GM23248 (cell line): ENCODE measurements at regions not wholly inside any gene's neighbourhood (a gene's known extent, or its start where the extent isn't known, plus 50 kb on each side); places are given as distances from the start of the nearest gene placed in this dataset.

ENCODE experiments used
- DNase-seq: peaks from one replicate; pipeline ENCODE4 v3.0.0-alpha.2; 2015
- H2AFZ ChIP-seq: fragments of 200-600 bp; sonication (generic); 2 replicates; pipeline ENCODE4 v1.6.1; 2016; ENCODE audit warnings: antibody characterized with exemption
- H3F3A ChIP-seq: fragments of 200-600 bp; sonication (generic); 2 replicates; pipeline ENCODE4 v1.6.1; 2016; ENCODE audit warnings: mild to moderate bottlenecking, antibody characterized with exemption, mixed run types; ENCODE audit not compliant: insufficient read depth
- H3K27ac ChIP-seq: fragments of 200-600 bp; sonication (generic); 2 replicates; pipeline ENCODE4 v1.5.1; 2016; ENCODE audit warnings: mild to moderate bottlenecking
- H3K27me3 ChIP-seq: fragments of 200-600 bp; sonication (generic); replicated peaks from 2 replicates; pipeline ENCODE4 v1.6.1; 2016; ENCODE audit warnings: mild to moderate bottlenecking; ENCODE audit not compliant: insufficient read depth
- H3K36me3 ChIP-seq: fragments of 200-600 bp; sonication (generic); 2 replicates; pipeline ENCODE4 v1.6.1; 2016; ENCODE audit warnings: low read depth, mild to moderate bottlenecking
- H3K4me1 ChIP-seq: fragments of 200-600 bp; sonication (generic); 2 replicates; pipeline ENCODE4 v1.6.1; 2016; ENCODE audit warnings: mild to moderate bottlenecking; ENCODE audit not compliant: insufficient read depth
- H3K4me2 ChIP-seq: fragments of 200-600 bp; sonication (generic); one replicate; pipeline ENCODE4 v1.6.1; 2016; ENCODE audit warnings: mild to moderate bottlenecking; ENCODE audit not compliant: unreplicated experiment
- H3K4me3 ChIP-seq: fragments of 200-600 bp; sonication (generic); 2 replicates; pipeline ENCODE4 v1.5.1; 2016; ENCODE audit warnings: mild to moderate bottlenecking
- H3K79me2 ChIP-seq: fragments of 200-600 bp; sonication (generic); 2 replicates; pipeline ENCODE4 v1.6.1; 2016; ENCODE audit warnings: mild to moderate bottlenecking; ENCODE audit not compliant: insufficient read depth
- H3K9ac ChIP-seq: fragments of 200-600 bp; sonication (generic); 2 replicates; pipeline ENCODE4 v1.6.1; 2016; ENCODE audit warnings: mild to moderate bottlenecking
- H3K9me2 ChIP-seq: fragments of 200-600 bp; sonication (generic); 2 replicates; pipeline ENCODE4 v1.6.1; 2016; ENCODE audit warnings: mixed run types, mild to moderate bottlenecking, moderate library complexity; ENCODE audit not compliant: insufficient read depth
- H3K9me3 ChIP-seq: fragments of 200-600 bp; sonication (generic); one replicate; pipeline ENCODE4 v1.6.1; 2017; ENCODE audit warnings: low read depth
- H4K20me1 ChIP-seq: fragments of 200-600 bp; sonication (generic); 2 replicates; pipeline ENCODE4 v1.6.0; 2016; ENCODE audit not compliant: insufficient read depth
- EZH2 ChIP-seq: fragments of 200-600 bp; sonication (generic); IDR thresholded peaks from 2 replicates; pipeline ENCODE4 v1.6.1; 2018; ENCODE audit warnings: antibody characterized with exemption, mild to moderate bottlenecking; ENCODE audit not compliant: insufficient read depth, poor library complexity, severe bottlenecking
- EZH2phosphoT487 ChIP-seq: fragments of 200-600 bp; sonication (generic); IDR thresholded peaks from 2 replicates; pipeline ENCODE4 v1.6.1; 2018; ENCODE audit warnings: antibody characterized with exemption, moderate library complexity, mild to moderate bottlenecking, low read depth; ENCODE audit not compliant: insufficient read depth
- WGBS, 2 experiments: methylation state at CpG; one replicate each; pipeline ENCODE4 v1.1.6; 2015 to 2017; ENCODE audit warnings: low lambda C conversion rate in 2 of 2, low coverage in 1 of 2; ENCODE audit errors: missing lambda C conversion rate in 2 of 2; 5-methylcytosine and 5-hydroxymethylcytosine counted together
- in situ Hi-C: fragments of 300-500 bp; cut with MboI; formaldehyde crosslinking; loops from 2 replicates; pipeline ENCODE4 v1.15.0; 2020

DNA sequence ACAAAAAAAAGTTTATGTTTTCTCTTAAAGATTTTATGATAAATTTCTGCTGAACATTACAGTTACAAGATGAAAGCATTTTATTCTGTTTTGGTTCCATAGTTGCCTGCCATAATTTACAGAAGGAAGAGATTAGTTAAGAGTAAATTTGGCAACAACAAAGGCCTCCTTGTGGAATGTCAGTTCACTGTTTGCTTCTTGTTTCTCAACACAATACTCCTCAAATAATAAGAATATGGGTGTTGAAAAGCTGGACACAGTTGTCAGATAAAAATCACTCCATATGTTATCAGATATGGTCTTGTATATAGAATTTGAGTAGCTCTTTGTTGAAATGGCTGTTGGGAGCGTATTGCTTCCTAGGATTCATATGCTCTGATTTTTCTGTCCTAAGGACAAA lies 359.5 kb downstream of the CPS1 start:
- no peak for DNase-seq
- H3K36me3 ChIP-seq = no peaks in the 10 kb centered on the region
- no peak overlapping the region for H3K27ac ChIP-seq
- H3K79me2 ChIP-seq = no peaks in the 10 kb centered on the region
- TF ChIP-seq EZH2phosphoT487 = no peak
- no peak for TF ChIP-seq EZH2
- WGBS, 2 experiments = 0% methylated on average over 1 of the region's 1 CpG
- H3K9ac ChIP-seq = no peak overlapping the region
- no peaks in the 10 kb centered on the region for H3K9me2 ChIP-seq
- no peak overlapping the region for H2AFZ ChIP-seq
- H3K27me3 ChIP-seq = no peaks in the 10 kb centered on the region
- no peak overlapping the region for H3K4me2 ChIP-seq
- H4K20me1 ChIP-seq = no peaks in the 10 kb centered on the region
- no peaks in the 10 kb centered on the region for H3F3A ChIP-seq
- no peak overlapping the region for H3K4me3 ChIP-seq
- no peaks in the 10 kb centered on the region for H3K4me1 ChIP-seq
- in situ Hi-C loops = no loop called here
- H3K9me3 ChIP-seq = no peaks in the 10 kb centered on the region

DNA sequence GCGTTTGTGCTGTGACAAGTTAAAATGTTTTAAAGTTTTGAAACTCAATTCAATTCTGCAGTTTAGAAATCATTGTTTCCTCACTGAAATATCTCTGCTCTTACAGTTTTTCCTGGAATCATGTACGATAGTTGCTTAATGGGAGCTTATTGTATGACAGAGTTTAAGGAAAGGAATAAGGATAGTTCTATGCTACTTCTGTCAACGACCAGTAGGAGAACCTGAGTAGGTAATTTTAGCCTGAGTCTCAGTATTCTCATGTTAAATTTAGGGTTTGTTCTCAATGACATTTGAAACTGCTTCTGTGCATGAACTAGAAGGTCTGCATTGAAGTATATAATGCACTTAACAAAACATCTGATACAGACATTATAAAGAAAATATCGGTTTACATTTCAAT lies 361.1 kb downstream of the CPS1 start:
- Histone ChIP-seq H3K4me3 (no peak overlapping the region), H3K9ac (no peak overlapping the region), H3K9me2 (no peaks in the 10 kb centered on the region), H3K79me2 (no peaks in the 10 kb centered on the region), H3K27ac (no peak overlapping the region), H3K4me2 (no peak overlapping the region), H2AFZ (no peak overlapping the region), H3F3A (no peaks in the 10 kb centered on the region), H3K9me3 (no peaks in the 10 kb centered on the region), H3K27me3 (no peaks in the 10 kb centered on the region), H3K4me1 (no peaks in the 10 kb centered on the region), H4K20me1 (no peaks in the 10 kb centered on the region), H3K36me3 (no peaks in the 10 kb centered on the region)
- WGBS, 2 experiments = 14 to 19% methylated on average over 4 of the region's 4 CpGs
- TF ChIP-seq EZH2phosphoT487 (no peak), EZH2 (no peak)
- in situ Hi-C loops = no loop called here
- no peak for DNase-seq

DNA sequence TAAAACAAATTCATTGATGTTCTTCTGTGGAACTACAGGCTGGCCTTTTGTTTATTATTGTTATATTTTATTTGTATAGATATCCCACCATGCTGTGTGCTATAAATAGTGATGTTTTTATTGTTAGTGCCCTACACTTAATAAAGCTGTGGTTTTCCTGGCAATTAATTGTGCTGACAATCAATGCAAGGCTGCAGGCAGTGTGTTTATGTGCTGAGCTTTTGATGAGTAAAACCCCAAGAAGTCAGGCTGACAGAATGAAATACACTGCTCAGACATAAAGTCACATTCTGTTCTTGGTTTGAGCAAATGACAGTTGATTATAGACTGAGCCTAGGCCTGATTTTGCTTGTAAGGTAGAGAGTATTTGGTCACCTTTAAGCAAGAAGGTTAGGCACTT lies 362.7 kb downstream of the CPS1 start:
- H3K9ac ChIP-seq = no peak overlapping the region
- no peaks in the 10 kb centered on the region for H3F3A ChIP-seq
- no peak for DNase-seq
- no peak for TF ChIP-seq EZH2
- no peak for TF ChIP-seq EZH2phosphoT487
- no peak overlapping the region for H2AFZ ChIP-seq
- H3K9me3 ChIP-seq = no peaks in the 10 kb centered on the region
- no peaks in the 10 kb centered on the region for H3K36me3 ChIP-seq
- H3K9me2 ChIP-seq = no peaks in the 10 kb centered on the region
- no peaks in the 10 kb centered on the region for H3K27me3 ChIP-seq
- H3K27ac ChIP-seq = no peak overlapping the region
- no peaks in the 10 kb centered on the region for H3K79me2 ChIP-seq
- in situ Hi-C loops = no loop called here
- no peak overlapping the region for H3K4me2 ChIP-seq
- no peaks in the 10 kb centered on the region for H4K20me1 ChIP-seq
- H3K4me1 ChIP-seq = no peaks in the 10 kb centered on the region
- H3K4me3 ChIP-seq = no peak overlapping the region

DNA sequence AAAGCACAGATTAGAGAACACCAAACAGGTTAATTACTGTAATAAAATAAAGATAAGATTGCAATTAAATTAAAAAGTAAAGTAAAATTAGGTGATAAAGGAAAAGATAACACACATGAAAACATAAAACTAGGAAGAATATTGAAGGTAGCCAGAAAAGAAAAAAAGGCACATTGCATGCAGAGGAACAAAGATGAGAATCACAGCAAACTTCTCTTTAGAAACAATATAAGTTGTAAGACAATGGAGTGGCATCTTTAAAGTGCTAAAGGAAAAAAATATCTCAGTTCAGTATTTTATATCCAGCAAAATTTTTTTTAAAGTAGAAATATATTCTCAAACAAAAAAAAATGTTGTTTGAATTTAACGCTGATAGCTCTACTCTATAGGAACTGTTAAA lies 366.0 kb downstream of the CPS1 start:
- H3K9me3 ChIP-seq = no peaks in the 10 kb centered on the region
- H4K20me1 ChIP-seq = no peaks in the 10 kb centered on the region
- in situ Hi-C loops = no loop called here
- H3K27me3 ChIP-seq = no peaks in the 10 kb centered on the region
- no peak overlapping the region for H3K4me2 ChIP-seq
- H3K36me3 ChIP-seq = no peaks in the 10 kb centered on the region
- H3F3A ChIP-seq = no peaks in the 10 kb centered on the region
- no peak overlapping the region for H2AFZ ChIP-seq
- no peak overlapping the region for H3K27ac ChIP-seq
- no peak for TF ChIP-seq EZH2phosphoT487
- TF ChIP-seq EZH2 = no peak
- H3K79me2 ChIP-seq = no peaks in the 10 kb centered on the region
- H3K9me2 ChIP-seq = no peaks in the 10 kb centered on the region
- no peaks in the 10 kb centered on the region for H3K4me1 ChIP-seq
- H3K9ac ChIP-seq = no peak overlapping the region
- no peak for DNase-seq
- H3K4me3 ChIP-seq = no peak overlapping the region
- 31 to 40% methylated on average over 1 of the region's 1 CpG for WGBS, 2 experiments

DNA sequence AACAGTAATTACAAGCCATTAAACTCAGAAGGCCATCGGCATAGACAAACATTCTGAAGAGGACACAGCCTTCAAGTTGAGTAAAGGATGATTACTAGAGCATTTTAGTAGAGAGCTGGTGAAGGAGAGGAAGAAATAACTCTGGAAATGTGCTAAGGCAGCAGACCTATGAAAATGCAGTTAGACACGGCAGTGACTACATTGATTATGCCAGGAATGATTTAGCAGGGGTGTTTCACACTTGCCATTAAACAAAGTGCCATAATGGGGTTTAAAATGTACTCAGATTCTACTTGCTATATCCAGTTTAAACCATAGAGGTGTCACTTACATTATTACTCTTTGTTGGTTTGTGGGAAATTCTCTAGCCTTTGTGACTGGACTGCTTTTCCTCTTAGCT lies 372.3 kb downstream of the CPS1 start:
- 25 to 33% methylated on average over 2 of the region's 2 CpGs for WGBS, 2 experiments
- H3F3A ChIP-seq = no peaks in the 10 kb centered on the region
- no peaks in the 10 kb centered on the region for H3K27me3 ChIP-seq
- H3K9me2 ChIP-seq = no peaks in the 10 kb centered on the region
- no peak for DNase-seq
- no peaks in the 10 kb centered on the region for H3K79me2 ChIP-seq
- H4K20me1 ChIP-seq = no peaks in the 10 kb centered on the region
- no peak overlapping the region for H3K27ac ChIP-seq
- H3K36me3 ChIP-seq = no peaks in the 10 kb centered on the region
- TF ChIP-seq EZH2phosphoT487 (no peak), EZH2 (no peak)
- no peaks in the 10 kb centered on the region for H3K4me1 ChIP-seq
- no peak overlapping the region for H3K9ac ChIP-seq
- no peak overlapping the region for H3K4me2 ChIP-seq
- H2AFZ ChIP-seq = no peak overlapping the region
- in situ Hi-C loops = no loop called here
- no peak overlapping the region for H3K4me3 ChIP-seq
- no peaks in the 10 kb centered on the region for H3K9me3 ChIP-seq
